IMR-90 (cell line): ENCODE measurements at regions not wholly inside any gene's neighbourhood (a gene's known extent, or its start where the extent isn't known, plus 50 kb on each side); places are given as distances from the start of the nearest gene placed in this dataset.

Source experiments
- CEBPB ChIP-seq: IDR thresholded peaks from 2 replicates; pipeline ENCODE4 v1.6.1; 2012; ENCODE audit warnings: low read depth, low read length, improper control_type of control experiment
- CHD1 ChIP-seq: IDR thresholded peaks from 2 replicates; pipeline ENCODE4 v1.6.1; 2012; ENCODE audit warnings: low read depth, low read length, improper control_type of control experiment
- ELK1 ChIP-seq: fragments of 150-350 bp; IDR thresholded peaks from 2 replicates; pipeline ENCODE4 v1.6.1; 2016; ENCODE audit warnings: low read depth, mild to moderate bottlenecking, low read length, moderate library complexity, borderline replicate concordance
- MAFK ChIP-seq: IDR thresholded peaks from 2 replicates; pipeline ENCODE4 v1.6.1; 2012; ENCODE audit warnings: low read depth, low read length, improper control_type of control experiment
- POLR2A ChIP-seq: IDR thresholded peaks from 2 replicates; pipeline ENCODE4 v1.6.1; 2012; ENCODE audit warnings: mild to moderate bottlenecking, low read depth, low read length
- RAD21 ChIP-seq: IDR thresholded peaks from 2 replicates; pipeline ENCODE4 v1.6.1; 2012; ENCODE audit warnings: low read length, improper control_type of control experiment
- RFX5 ChIP-seq: IDR thresholded peaks from 2 replicates; pipeline ENCODE4 v1.8.0; 2012; ENCODE audit warnings: low read depth, mild to moderate bottlenecking, low read length, moderate library complexity
- USF2 ChIP-seq: fragments of 150-350 bp; IDR thresholded peaks from 2 replicates; pipeline ENCODE4 v1.6.1; 2017; ENCODE audit warnings: mild to moderate bottlenecking, antibody characterized with exemption, low read length, low read depth
- TF ChIP-seq, protein P1 (sequence below): conservative IDR thresholded peaks from 2 replicates; pipeline ENCODE4 v1.5.1; 2012; ENCODE audit warnings: mild to moderate bottlenecking, low read depth, low read length, improper control_type of control experiment

- TF ChIP-seq, protein P1, sequence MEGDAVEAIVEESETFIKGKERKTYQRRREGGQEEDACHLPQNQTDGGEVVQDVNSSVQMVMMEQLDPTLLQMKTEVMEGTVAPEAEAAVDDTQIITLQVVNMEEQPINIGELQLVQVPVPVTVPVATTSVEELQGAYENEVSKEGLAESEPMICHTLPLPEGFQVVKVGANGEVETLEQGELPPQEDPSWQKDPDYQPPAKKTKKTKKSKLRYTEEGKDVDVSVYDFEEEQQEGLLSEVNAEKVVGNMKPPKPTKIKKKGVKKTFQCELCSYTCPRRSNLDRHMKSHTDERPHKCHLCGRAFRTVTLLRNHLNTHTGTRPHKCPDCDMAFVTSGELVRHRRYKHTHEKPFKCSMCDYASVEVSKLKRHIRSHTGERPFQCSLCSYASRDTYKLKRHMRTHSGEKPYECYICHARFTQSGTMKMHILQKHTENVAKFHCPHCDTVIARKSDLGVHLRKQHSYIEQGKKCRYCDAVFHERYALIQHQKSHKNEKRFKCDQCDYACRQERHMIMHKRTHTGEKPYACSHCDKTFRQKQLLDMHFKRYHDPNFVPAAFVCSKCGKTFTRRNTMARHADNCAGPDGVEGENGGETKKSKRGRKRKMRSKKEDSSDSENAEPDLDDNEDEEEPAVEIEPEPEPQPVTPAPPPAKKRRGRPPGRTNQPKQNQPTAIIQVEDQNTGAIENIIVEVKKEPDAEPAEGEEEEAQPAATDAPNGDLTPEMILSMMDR: no peak
- no peak for TF ChIP-seq POLR2A
- no peak for TF ChIP-seq RAD21
- TF ChIP-seq RFX5: no peak
- no peak for TF ChIP-seq CHD1
- no peak for TF ChIP-seq USF2
- TF ChIP-seq CEBPB: no peak
- TF ChIP-seq MAFK: no peak
- no peak for TF ChIP-seq ELK1
Observed at GRCh38 chr6:48689498-48689897, 578.5 kb upstream of the PTCHD4 start.
